Stimulated activated CD4-positive, alpha-beta T cell treated with anti-CD3 and anti-CD28 coated beads, Interleukin-12 subunit alpha, Interleukin-12 subunit beta, amount 100 ng/mL, for 4 hours (primary cell): ENCODE measurements at regions not wholly inside any gene's neighbourhood (a gene's known extent, or its start where the extent isn't known, plus 50 kb on each side); places are given as distances from the start of the nearest gene placed in this dataset.
"Not testable (repeated sequence)": the region's sequence is repeated elsewhere in the genome, so short reads cannot be mapped to it uniquely, and the experiment has no call there.

ENCODE experiments used
- DNase-seq: peaks from one replicate; pipeline ENCODE4 v3.0.0-alpha.2; 2020

DNA sequence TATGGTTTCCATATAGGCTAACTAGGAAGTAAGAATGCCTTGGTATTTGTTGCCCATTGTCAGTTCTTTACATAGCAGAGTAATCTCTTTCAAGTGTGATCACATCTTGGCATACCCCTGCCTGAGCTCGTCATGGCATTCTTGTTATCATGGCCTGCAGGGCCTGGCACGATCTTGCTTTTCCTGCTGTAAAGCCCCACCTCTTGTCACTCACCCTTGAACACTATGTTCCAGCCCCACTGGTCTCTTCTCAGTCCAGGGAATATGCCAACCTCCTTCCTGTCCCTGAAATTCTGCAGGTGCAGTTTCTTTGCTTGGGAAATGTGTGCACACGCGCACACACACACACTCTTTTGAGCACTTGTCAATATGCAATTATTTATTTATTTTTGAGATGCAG, 250.2 kb upstream of the DMRT1 start:
- DNase-seq = no peak

GRCh38 chr9:592225-592624, 249.3 kb upstream of the DMRT1 start:
- no peak for DNase-seq

DNA sequence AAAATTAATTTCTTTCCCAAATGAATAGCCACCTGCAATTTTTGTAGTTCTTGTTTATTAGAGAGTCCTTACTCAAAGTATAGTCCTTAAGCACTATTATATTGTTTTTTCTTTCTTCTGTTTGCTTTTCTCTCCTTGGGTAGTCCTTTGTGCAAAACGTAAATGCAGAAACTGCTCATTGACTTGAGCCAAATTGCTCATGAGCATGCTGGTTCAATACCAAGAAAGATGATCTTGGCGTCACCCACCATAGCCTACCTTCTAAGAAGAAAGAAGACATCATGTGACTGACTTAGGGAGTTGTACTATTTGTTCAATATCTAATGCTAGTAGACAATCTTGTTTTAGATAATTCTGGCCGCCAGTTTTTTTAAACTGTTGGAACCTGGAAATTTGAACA, 248.8 kb upstream of the DMRT1 start:
- no peak for DNase-seq

GRCh38 chr9:593809-594208, 247.7 kb upstream of the DMRT1 start:
- DNase-seq = no peak

DNA sequence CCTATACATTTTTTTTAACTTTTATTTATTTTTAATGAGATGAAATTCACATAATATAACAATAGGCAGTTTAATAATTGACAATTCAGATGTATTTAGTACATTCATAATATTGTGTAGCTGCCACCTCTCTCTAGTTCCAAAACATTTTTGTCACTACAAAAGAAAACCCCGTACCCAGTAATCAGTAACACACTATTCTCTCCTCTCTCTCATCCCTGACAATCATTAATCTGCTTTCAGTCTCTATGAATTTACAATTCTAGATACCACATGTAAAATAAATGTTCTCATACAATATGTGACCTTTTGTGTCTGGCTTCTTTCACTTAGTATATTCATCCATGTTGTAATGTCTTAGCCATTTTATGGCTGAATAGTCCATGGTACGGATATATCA, 244.8 kb upstream of the DMRT1 start:
- DNase-seq = no peak

DNA sequence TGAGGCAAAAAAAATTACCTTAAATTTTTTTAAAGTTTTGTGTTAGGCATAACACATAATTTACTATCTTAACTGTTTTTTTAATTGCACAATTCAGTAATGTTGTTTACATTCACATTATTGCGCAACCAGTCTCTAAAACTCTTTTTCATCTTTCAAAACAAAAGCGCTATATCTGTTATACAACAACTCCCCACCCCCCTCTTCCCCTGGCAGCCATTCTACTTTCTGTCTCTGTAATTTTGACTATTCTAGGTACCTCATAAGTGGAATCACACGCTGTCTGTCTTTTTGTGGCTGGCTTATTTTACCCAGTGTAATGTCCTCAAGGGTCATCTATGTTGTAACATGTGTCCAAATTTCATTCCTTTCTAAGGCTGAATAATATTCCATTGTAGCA, 241.5 kb upstream of the DMRT1 start:
- no peak for DNase-seq

DNA sequence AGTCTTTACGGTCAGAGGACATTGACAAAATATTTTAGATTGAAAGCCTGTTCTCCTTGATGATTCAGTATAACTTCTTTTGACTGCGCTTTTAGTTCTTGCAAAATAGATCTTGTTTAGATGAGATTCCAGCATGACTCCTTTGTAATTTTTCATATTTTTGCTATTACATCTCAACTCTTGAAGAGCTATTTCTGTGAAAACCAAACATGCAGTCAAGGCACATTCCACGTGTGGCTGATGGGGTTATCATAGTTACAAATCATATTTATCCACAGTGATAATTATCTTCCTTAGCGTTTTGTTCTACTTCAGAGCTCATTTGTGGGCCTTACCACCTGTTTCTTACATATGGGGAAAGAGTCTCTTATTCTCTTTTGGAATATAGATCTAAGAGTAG, 238.8 kb upstream of the DMRT1 start:
- no peak for DNase-seq

DNA sequence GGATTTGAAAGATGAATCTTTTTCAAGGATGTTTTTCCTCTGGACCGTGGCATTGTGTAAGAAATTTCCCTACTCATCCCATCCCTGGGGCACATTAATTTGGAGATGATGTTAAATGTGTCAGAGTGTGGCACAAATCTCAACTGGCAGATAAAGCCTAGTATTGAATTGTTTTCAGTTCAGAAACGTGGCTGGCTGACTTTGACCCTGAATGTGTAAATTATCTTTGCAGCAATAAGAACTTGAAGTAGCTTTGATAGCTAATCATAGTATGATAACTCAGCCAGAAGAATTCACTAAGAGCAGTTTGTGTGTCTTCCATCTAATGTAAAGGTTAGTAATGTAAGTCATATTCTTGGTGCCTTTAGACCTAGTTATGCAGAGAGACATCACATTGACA, 238.4 kb upstream of the DMRT1 start:
- no peak for DNase-seq

- DNase-seq = no peak
Observed at GRCh38 chr9:607417-607816, 234.1 kb upstream of the DMRT1 start.

- DNase-seq = no peak
Observed at GRCh38 chr9:613771-614347, 227.6 kb upstream of the DMRT1 start.

- DNase-seq = no peak
Observed at GRCh38 chr9:614431-614830, 227.1 kb upstream of the DMRT1 start.

- DNase-seq = no peak
Observed at GRCh38 chr9:615756-616155, 225.7 kb upstream of the DMRT1 start.

DNA sequence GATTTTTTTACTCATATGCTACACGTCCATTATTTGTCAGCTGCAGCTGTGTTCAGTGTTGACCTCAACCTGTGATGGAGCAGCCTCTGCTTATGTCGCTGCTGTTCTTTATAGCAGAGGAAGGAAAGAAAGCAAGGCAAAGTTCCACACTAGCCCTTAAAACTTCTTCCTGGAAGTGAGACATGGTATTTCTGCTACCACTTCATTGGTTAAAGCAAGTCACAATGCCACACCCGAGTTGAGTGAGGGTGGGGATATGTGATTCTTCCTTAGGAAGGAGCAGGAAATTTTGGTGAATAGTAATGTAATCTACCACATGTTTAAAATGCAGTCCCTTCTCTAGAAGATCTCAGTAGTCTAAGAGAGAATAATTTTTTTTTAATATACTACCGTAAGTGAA, 224.8 kb upstream of the DMRT1 start:
- no peak for DNase-seq

DNA sequence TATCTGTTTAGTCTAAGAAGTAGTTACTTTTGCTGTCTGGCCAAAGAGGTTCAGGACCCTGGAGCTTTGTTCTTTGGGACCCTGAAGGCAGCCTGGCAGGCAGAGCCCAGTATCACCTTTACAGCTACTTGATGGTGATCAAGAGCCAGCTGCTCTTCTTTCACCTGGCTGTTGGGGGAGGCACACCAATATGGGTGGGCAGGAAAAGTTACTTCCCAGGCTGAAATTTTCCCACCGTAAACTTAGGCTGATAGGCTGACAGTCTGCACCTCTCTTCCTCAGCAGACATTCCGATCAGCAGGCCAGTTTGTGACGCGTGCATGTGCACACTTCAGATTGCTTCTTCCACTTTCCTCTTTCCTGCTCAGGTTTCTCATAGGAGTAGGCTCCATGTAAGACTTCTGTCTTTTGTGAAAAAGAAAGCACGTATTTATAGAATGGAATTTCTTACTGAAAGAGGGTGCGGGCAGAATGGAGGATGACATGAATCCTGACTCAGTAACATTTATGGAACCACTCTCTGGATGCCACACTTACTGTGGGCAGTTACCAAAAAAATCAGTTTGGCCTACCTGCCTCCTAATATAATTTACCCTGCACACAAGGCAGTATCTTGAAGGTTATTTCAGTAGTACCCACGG, 223.9 kb upstream of the DMRT1 start:
- no peak for DNase-seq

DNA sequence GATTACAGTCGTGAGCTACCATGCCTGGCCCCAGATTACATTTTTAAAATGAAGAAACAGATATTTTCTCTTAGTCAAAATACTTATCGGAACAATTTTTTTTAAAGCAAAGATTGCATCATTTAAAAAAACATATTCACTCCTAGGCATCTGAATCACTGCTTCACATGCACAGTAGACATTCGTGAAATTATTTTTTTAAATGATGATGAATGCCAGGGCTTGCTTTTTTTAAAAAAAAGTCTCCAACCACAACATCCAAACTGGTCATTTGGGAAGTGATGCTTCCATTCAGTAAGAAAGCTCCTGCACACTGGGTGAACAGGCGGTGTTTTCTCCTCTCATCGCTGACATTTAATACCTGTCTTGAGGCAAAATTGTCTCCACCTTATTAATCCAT, 223.0 kb upstream of the DMRT1 start:
- no peak for DNase-seq

DNA sequence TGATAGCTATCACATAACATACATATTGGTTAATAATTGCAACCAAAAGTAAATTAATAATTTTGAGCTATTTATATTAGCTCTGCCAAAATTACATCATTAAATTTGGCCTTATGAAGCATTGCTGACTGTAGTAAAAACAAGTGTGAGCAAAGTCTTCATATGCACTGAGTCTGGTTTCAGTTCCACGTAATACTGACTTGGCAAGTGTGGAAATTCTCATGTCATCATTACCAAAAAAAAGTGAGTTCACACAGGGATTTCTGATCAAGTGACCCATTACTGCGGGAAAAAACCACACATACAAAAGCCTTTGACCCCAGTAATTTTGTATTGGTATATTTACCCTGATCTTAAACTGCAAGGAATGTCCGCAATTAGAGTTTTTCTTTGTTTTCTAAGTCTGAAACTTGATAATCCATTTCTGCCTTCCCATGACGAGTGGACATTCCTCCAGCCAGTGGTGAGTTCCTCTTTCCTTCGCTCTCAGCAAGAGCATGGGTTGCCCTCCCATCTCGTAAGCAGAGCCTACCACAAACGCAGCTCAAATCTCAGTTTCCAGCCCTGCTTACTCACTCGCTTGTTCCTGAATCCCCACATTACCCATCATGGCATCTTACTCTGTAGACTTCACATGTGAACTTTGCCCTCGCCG, 220.2 kb upstream of the DMRT1 start:
- no peak for DNase-seq

DNA sequence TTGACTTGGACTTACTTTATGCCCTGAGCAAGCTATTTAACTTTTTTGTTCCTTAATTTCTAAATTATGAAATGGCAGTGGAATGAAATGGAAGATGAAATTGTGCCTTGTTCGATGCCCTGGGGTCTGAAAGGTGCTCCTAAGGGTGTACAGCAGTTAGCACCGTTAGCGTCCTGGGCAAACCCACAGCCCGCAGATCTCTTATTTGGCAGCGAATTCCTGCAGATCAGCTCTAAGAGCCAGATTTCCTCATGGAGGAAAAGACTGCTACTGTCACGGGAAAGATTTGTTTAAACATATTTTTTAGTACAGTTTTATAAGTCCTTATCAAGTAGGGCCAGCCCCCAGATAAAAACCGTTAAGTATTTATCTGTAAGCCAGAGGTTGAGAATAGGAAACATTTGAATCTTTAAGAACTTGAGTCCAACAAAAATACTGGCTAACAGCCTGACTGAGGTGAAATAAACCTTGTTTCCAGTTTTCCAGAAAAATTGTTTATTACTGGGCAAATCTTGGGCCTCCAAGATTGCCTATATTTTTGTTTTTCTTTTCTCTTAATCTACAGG, 216.5 kb upstream of the DMRT1 start:
- DNase-seq = no peak

- DNase-seq = no peak
Observed at GRCh38 chr9:625613-626012, 215.9 kb upstream of the DMRT1 start.

GRCh38 chr9:626114-626513, 215.4 kb upstream of the DMRT1 start:
- DNase-seq = not testable (repeated sequence)

- DNase-seq = no peak
Observed at GRCh38 chr9:626596-626995, 214.9 kb upstream of the DMRT1 start.

DNA sequence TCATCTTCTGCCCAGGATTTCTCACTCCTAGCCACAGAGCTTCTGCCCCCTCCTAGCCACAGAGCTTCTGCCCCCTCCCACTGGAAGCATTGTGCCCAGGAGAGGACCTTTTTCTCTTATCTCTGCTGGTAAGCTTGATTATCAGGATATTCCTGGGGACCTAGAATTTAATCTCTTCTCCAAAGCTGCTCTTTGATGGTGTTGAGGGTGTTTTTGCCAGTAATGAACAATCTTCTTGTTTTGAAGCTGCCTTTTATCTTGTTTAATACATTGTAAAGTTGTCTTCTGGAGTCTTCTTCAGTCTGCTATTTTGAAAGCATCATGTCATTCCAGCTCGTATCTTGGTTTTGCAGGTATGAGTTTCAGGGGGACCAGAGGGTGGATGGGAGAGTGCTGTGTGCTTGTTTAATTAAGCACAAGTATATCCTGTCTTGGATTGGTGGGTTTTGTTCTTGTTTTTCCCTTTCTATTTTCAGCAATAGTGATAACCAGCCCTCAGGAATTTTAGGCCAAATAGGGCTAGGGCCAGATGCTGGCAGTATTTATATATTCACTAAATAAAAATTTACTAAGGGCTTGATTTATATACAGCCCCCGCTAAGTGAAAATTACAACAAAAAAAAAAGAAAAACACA, 214.0 kb upstream of the DMRT1 start:
- DNase-seq = no peak

- no peak for DNase-seq
Observed at GRCh38 chr9:629146-629545, 212.4 kb upstream of the DMRT1 start.

GRCh38 chr9:630817-631216, 210.7 kb upstream of the DMRT1 start:
- DNase-seq = no peak

DNA sequence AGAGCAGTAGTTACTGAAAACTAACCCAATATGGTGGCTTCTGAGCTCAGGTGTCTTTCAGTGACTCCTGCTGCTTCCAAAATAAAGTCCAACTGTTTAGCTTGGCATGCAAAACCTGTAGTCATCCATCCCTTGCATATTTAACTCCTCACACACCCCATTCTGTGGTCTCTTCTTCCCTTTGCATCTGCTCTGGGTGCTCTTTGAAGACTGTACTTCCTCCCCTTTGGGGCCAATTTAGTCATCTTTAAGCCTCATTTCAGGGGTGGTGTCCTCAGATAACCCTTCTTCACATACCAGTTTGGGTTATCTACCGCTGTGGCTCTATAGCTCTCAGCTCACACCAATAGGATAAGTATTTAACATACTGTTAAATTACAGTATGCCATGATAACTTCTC, 209.9 kb upstream of the DMRT1 start:
- no peak for DNase-seq
